DMS 273 (cell line): ENCODE measurements at regions not wholly inside any gene's neighbourhood (a gene's known extent, or its start where the extent isn't known, plus 50 kb on each side); places are given as distances from the start of the nearest gene placed in this dataset.
"Not testable (repeated sequence)": the region's sequence is repeated elsewhere in the genome, so short reads cannot be mapped to it uniquely, and the experiment has no call there.

Source experiments
- DNase-seq: peaks from one replicate; lab custom pipeline; 2025; ENCODE audit not compliant: unreplicated experiment; lab: John Stamatoyannopoulos, UW

DNA sequence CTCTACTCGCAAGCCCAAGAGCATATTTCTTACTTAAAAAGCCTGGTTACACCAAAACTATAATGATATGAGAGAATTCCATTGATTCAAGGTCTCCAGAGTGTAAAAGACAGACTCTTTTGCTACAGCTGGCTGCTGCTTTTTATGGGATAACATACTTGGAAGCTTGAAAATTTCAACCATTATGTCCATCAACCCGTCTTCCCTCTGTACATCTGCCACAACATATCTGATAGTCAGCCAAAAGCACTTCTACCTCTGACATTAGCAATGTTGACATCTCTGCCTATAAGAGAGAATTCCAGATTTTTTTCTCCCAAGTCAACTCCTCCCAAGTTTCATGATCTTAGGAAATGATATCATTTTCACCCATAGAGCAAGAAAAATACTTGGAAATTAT is 54.4 kb upstream of the IQCM start:
- DNase-seq: no peak

DNA sequence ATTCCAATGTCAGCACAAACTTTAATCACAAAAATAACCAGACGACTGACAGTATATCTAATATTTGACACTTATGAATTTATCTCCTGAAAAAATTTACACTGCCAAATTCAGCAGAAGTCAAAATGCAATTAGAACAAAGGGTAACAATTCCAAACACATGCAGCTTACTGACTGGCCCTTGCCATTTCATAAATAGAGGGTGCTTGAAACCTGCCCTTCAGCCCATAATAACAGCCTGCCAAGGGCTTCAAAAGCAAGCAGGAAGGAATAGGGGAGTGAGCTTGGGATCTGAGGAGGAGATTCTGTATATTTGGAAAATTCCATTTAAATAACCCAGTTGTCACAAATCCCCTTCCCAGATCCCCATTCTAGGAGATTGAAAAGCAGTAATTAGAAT is 66.1 kb upstream of the IQCM start:
- no peak for DNase-seq

DNA sequence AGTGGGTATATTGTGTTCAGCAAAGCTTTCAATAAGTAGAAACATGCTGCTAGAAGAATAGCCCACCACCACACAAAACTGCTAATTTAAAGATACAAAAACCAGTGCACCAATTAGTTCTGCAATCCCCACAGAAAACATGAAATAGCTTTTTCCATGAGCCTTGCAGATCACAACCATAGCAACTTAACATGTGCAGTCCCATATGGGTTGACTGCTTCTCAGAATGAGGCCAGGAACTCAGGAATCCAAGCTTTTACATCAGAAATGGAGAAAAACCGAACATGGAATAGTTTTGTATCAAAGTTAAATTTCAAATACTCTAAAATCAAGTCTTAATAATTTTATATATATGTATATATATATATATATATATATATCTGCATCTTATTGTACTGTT is 66.6 kb upstream of the IQCM start:
- no peak for DNase-seq

- no peak for DNase-seq
Measured at GRCh38 chr4:149884046-149884445, 68.4 kb upstream of the IQCM start.

DNA sequence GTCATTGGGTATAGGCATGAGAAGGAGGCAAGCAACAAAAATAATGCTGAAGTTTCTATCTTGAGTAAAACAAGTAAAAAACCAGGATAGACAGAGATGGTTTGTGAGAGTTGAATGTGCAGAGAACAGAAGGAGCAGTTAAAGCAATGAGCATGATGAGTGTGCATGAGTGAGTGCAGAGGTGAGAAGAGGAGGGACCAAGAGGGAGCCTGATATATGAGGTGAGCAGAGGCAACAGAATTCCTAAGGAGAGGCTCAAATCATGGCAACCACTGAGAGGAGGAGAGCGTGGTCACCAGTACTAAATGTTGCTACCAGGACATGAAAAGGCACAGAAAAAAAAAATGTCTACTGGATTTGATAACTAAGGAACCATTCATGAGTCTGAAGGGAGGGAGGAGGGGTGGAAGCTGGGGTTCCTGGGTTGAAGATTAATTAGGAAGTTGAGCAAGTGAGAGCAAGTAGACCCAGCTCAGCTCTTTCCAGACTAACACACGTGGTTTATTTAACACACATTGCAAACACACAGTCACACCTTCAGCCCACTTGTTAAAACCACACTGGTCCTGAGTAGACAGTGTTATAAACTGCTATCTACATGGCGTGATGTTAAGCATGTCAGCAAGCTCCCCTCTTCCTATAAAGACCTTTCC is 69.0 kb upstream of the IQCM start:
- no peak for DNase-seq

DNA sequence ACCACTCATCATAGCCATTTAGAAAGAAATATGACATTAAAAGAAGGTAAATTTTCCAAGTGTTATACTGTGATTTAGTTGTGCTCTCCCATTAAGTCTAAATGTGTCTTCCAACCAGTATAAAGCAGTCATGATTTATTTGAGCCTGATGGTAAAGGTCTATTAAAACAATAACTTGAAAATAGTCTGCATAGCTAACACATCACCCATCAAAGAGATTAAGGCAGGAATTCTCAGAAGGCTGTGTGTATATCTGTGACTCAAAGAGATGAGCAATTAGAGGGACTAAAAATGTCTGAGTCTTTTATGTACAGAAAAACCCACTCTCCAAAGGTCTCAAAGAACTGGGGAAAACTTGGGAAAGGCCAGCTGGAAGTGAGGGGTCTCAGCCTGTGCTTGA is 70.3 kb upstream of the IQCM start:
- no peak for DNase-seq

GRCh38 chr4:149886786-149887490 is 71.3 kb upstream of the IQCM start:
- no peak for DNase-seq

GRCh38 chr4:149889991-149890390 is 74.3 kb upstream of the IQCM start:
- DNase-seq: no peak

GRCh38 chr4:149890531-149890930 is 74.9 kb upstream of the IQCM start:
- DNase-seq: no peak

DNA sequence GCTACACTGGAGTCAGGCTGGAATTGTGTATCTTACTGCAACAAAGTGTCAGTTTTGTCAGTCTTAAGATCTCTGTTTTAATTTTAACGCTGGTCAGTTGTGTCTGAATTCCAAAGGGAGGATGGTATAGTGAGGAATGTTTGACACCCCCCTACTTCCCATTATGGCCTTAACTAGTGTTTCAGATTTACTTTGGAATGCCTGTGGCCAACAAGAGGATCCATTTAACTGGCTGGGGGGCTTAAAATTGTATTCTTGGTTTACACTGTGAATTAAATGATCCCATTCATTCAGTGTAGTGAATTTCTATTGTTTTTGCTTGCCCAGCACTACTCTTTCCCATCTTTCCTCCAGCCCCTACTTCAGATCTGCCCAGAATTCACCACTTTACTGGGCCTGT is 75.8 kb upstream of the IQCM start:
- no peak for DNase-seq

DNA sequence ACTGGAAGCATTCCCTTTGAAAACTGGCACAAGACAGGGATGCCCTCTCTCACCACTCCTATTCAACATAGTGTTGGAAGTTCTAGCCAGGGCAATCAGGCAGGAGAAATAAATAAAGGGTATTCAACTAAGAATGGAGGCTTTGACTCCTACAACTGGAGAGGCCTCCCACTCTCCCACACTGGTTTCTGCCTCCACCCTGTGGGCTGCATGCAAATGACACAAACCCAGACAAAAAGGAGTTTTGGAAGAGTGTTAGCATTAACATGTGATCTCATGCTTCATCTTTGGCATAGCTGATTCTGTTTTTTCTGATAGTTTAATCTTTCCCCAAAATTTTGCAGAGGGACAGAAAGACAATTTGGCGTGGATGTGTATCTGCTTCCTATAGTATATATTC is 80.8 kb upstream of the IQCM start:
- peak; percentile 26 for DNase-seq

DNA sequence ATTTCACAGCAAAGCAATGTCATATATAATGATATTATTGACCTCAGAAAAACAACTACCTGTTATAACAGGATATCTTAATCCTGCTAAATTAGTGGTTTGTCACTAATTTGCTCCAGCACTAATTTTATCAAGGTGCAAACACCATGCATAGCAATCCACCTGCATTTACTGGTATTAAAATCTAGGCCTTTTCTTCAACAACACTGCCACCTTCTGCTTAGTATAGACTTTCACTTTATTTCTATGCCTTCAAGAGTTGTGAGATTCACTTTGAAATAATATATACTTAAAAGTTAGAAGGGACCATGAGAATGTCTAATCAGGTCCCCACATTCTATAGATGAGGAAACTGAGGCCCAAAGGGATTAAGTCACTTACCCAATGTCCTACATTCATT is 82.1 kb upstream of the IQCM start:
- DNase-seq: peak; percentile 26

GRCh38 chr4:149901128-149901527 is 85.5 kb upstream of the IQCM start:
- no peak for DNase-seq

- DNase-seq: no peak
Measured at GRCh38 chr4:149902242-149902641, 86.6 kb upstream of the IQCM start.

- DNase-seq: no peak
Measured at GRCh38 chr4:149910177-149910576, 94.5 kb upstream of the IQCM start.

GRCh38 chr4:149910604-149911350 is 95.1 kb upstream of the IQCM start:
- no peak for DNase-seq

GRCh38 chr4:149911354-149911753 is 95.7 kb upstream of the IQCM start:
- no peak for DNase-seq

DNA sequence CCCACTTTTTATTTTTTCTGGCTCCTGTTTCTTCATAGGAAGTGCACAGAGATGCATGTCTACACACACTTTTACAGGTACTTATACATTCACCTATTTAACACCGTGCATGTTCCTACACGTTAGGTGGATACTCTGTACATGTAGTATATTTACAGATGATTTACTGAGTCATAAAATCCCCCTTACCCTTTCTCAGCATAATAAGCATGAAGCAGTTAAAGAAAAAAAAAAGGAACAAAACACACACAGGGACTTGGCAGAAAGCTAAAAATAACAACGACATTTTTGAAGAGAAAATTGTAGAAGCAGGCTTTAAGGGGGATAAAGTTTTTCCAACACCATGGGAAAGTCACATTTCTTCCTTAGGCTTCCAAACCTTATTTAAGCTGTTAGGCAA is 96.4 kb upstream of the IQCM start:
- DNase-seq: no peak

DNA sequence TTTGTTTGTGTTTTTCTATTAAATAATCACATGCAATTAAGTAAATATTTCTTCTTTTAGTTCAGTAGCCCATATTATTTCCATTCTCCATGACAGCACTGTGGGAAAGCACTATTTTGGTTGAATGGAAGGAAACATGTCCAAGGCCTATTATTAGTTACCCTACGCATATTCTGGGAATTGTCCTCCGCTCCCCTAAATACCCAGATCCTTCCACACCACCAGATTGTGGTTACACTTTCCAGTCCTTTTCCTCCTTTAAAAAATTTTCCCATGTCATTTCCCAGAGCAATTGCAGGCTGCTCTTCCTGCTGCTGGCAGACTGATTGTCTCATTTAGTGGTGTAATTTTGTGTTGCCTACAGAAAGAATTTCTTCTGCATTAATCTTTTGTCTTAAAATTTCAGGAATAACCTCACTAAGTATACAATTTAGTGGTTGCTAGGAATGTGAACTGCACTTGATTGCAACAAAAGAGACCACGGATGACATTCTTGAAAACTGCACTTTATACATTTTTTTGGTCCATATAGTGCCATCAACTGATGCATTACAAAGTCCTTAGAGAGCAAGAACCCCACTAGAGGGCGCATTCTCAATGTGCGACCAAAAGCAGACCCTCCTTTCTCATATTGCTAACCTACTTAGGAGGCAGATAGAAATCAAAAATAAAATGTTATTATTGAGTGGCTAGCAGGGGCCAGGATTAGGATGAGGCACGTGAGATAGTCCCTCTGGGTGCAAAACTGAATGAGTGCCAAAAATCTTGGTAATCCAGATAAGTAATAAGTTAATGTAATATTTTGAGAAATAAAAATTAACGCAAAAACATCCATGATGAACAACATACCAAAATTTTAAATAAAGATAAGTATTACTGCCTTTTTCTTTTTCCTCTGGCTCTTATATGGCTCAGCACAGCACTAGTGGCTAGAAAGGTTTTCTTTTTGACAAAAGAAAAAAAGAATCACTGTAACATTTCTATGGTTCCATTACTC is 98.8 kb upstream of the IQCM start:
- DNase-seq: peak; percentile 75

- DNase-seq: not testable (repeated sequence)
Measured at GRCh38 chr4:149915735-149916134, 100.1 kb upstream of the IQCM start.

GRCh38 chr4:149923736-149924135 is 108.1 kb upstream of the IQCM start:
- peak; percentile 1 for DNase-seq
